A673 (cell line): ENCODE measurements at regions not wholly inside any gene's neighbourhood (a gene's known extent, or its start where the extent isn't known, plus 50 kb on each side); places are given as distances from the start of the nearest gene placed in this dataset.

Experiments
- BruUV-seq: library from RNA; stranded (reverse); fragments of 400-500 nt; replicated peaks from 2 replicates; lab custom pipeline; 2021; lab: Mats Ljungman, UMichigan
- CTCF ChIA-PET: fragments of 300-600 bp; sonication (Branson Sonifier 250); formaldehyde crosslinking; loops from one replicate; lab custom pipeline; 2022; ENCODE audit warnings: antibody characterized with exemption; lab: Charles Lee
- POLR2A ChIA-PET: fragments of 300-600 bp; sonication (Branson Sonifier 250); formaldehyde crosslinking; loops from one replicate; lab custom pipeline; 2022; ENCODE audit warnings: antibody characterized with exemption; ENCODE audit not compliant: low non-redundant PET; lab: Charles Lee
- DNase-seq: peaks from one replicate; pipeline ENCODE4 v3.0.0-alpha.2; 2015; ENCODE audit warnings: low spot score
- H3K27ac ChIP-seq: fragments of 200-600 bp; sonication (generic); 2 replicates; pipeline ENCODE4 v1.5.1; 2016; ENCODE audit warnings: mixed run types, low read depth, mild to moderate bottlenecking, mixed read lengths, antibody characterized with exemption, low read length; ENCODE audit not compliant: poor library complexity, severe bottlenecking
- H3K27me3 ChIP-seq: fragments of 200-600 bp; sonication (generic); replicated peaks from 2 replicates; pipeline ENCODE4 v1.6.1; 2017; ENCODE audit warnings: mixed run types, low read depth, mild to moderate bottlenecking, mixed read lengths, antibody characterized with exemption, low read length; ENCODE audit not compliant: insufficient read depth, poor library complexity
- H3K36me3 ChIP-seq: fragments of 200-600 bp; sonication (generic); 2 replicates; pipeline ENCODE4 v1.6.1; 2016; ENCODE audit warnings: mixed run types, mild to moderate bottlenecking, mixed read lengths, antibody characterized with exemption, low read length; ENCODE audit not compliant: insufficient read depth, poor library complexity, severe bottlenecking
- H3K4me1 ChIP-seq: fragments of 200-600 bp; sonication (generic); 2 replicates; pipeline ENCODE4 v1.6.1; 2017; ENCODE audit warnings: mixed run types, mild to moderate bottlenecking, mixed read lengths, antibody characterized with exemption, low read length; ENCODE audit not compliant: insufficient read depth, poor library complexity, severe bottlenecking
- H3K4me3 ChIP-seq: fragments of 200-600 bp; sonication (generic); 2 replicates; pipeline ENCODE4 v1.5.1; 2016; ENCODE audit warnings: low read depth, mixed run types, mild to moderate bottlenecking, mixed read lengths, low read length; ENCODE audit not compliant: poor library complexity, severe bottlenecking
- H3K9me3 ChIP-seq: fragments of 200-600 bp; sonication (generic); 2 replicates; pipeline ENCODE4 v1.6.1; 2016; ENCODE audit warnings: mixed run types, low read depth, mild to moderate bottlenecking, mixed read lengths, antibody characterized with exemption, low read length; ENCODE audit not compliant: poor library complexity, severe bottlenecking
- CTCF ChIP-seq: fragments of 300-800, 200-600 bp; sonication (generic); conservative IDR thresholded peaks from 2 replicates; pipeline ENCODE4 v1.5.1; 2017; ENCODE audit warnings: low read depth, mild to moderate bottlenecking, antibody characterized with exemption, low read length, moderate library complexity, mixed read lengths
- EZH2 ChIP-seq: fragments of 200-600 bp; sonication (generic); IDR thresholded peaks from 2 replicates; pipeline ENCODE4 v1.6.1; 2017; ENCODE audit warnings: borderline replicate concordance, low read depth, mild to moderate bottlenecking, mixed read lengths, antibody characterized with exemption, low read length; ENCODE audit not compliant: poor library complexity, severe bottlenecking
- intact Hi-C: fragments of 100-400 bp; cut with micrococcal nuclease; formaldehyde crosslinking; loops from one replicate; pipeline ENCODE4 v1.10.0; 2022; ENCODE audit not compliant: unreplicated experiment

GRCh38 chr2:4873876-4874593 lies 818.1 kb upstream of the SOX11 start:
- intact Hi-C loops = no loop called here
- CTCF ChIA-PET = no interaction called here
- no peaks in the 10 kb centered on the region for H3K27me3 ChIP-seq
- H3K4me3 ChIP-seq = no peak overlapping the region
- peaks cover 16% of the 10 kb centered on the region for H3K4me1 ChIP-seq
- peak; percentile 63 for DNase-seq
- H3K27ac ChIP-seq = no peak overlapping the region
- BruUV-seq = no TSS peak
- no peak for TF ChIP-seq CTCF
- no peak for TF ChIP-seq EZH2
- H3K9me3 ChIP-seq = no peaks in the 10 kb centered on the region
- H3K36me3 ChIP-seq = no peaks in the 10 kb centered on the region
- POLR2A ChIA-PET = no interaction called here

- Histone ChIP-seq H3K36me3 (no peaks in the 10 kb centered on the region), H3K4me3 (no peak overlapping the region), H3K9me3 (no peaks in the 10 kb centered on the region), H3K27me3 (no peaks in the 10 kb centered on the region), H3K27ac (no peak overlapping the region), H3K4me1 (no peaks in the 10 kb centered on the region)
- TF ChIP-seq CTCF = no peak
- no peak for TF ChIP-seq EZH2
- CTCF ChIA-PET = interaction anchor here (0.6 kb wide), 1 partner anchor 911 kb away, joined by 3 read pairs; no protein-coding TSS in a partner anchor
- POLR2A ChIA-PET = no interaction called here
- DNase-seq = no peak
- BruUV-seq = no TSS peak
- intact Hi-C loops = no loop called here
These were observed 809.8 kb upstream of the SOX11 start for GRCh38 chr2:4882421-4882820.

GRCh38 chr2:4882941-4883340 lies 809.2 kb upstream of the SOX11 start:
- no peak for TF ChIP-seq CTCF
- TF ChIP-seq EZH2 = no peak
- no peaks in the 10 kb centered on the region for H3K4me1 ChIP-seq
- H3K27me3 ChIP-seq = no peaks in the 10 kb centered on the region
- H3K9me3 ChIP-seq = no peaks in the 10 kb centered on the region
- CTCF ChIA-PET = interaction anchor here (0.6 kb wide), 1 partner anchor 911 kb away, joined by 3 read pairs; no protein-coding TSS in a partner anchor
- H3K36me3 ChIP-seq = no peaks in the 10 kb centered on the region
- BruUV-seq = no TSS peak
- POLR2A ChIA-PET = interaction anchor here (0.7 kb wide), 1 partner anchor 43 kb away, joined by 26 read pairs; no protein-coding TSS in a partner anchor
- intact Hi-C loops = no loop called here
- DNase-seq = no peak
- H3K4me3 ChIP-seq = no peak overlapping the region
- H3K27ac ChIP-seq = no peak overlapping the region
